ENCODE measurements at regions not wholly inside any gene's neighbourhood (a gene's known extent, or its start where the extent isn't known, plus 50 kb on each side); places are given as distances from the start of the nearest gene placed in this dataset.

DNA sequence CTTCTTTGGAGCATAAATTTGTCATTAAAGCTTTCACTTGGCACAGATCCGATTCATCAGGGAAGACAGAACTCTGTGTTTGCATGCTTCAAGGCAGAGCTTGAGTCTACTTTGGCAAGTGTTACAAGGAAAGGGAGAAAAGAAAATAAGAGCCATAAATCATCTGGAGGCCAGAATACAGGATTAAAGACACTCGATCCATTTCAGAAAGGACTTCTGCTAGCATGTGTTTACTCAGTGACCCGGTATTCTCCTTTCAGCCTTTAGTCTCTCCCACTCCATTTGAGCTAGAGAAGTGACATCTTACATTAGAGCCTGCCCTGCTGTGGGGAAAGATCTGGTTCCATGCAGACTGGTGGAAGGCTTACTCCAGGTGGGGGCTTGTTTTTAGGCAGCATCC is 306.4 kb downstream of the KLF5 start:
- H3K4me2 ChIP-seq: no peak overlapping the region
- H2AFZ ChIP-seq: no peak overlapping the region
- H3K79me2 ChIP-seq: no peaks in the 10 kb centered on the region
- no peaks in the 10 kb centered on the region for H4K20me1 ChIP-seq (ENCODE audit: insufficient read depth, poor library complexity, severe bottlenecking)
- H3K27me3 ChIP-seq: no peaks in the 10 kb centered on the region
- H3K9me2 ChIP-seq (replicated peaks; ENCODE audit: insufficient read depth): no peaks in the 10 kb centered on the region
- 48% methylated on average over 3 of the region's 3 CpGs for WGBS (ENCODE audit: low lambda C conversion rate, missing lambda C conversion rate)
- peak overlapping the region; percentile 52 for H3K27ac ChIP-seq
- TF ChIP-seq EZH2phosphoT487 (IDR thresholded peaks at IDR 0.05; ENCODE audit: low read depth, severe bottlenecking, unreplicated experiment) (no peak), CTCF (IDR thresholded peaks at IDR 0.05; ENCODE audit: poor library complexity) (no peak), EZH2 (IDR thresholded peaks at IDR 0.05; ENCODE audit: borderline replicate concordance) (no peak)
- no peaks in the 10 kb centered on the region for H3K9me3 ChIP-seq (ENCODE audit: low read depth)
- peak; percentile 7 for DNase-seq (ENCODE audit: low spot score)
- no peaks in the 10 kb centered on the region for H3K36me3 ChIP-seq (replicated peaks; ENCODE audit: insufficient read depth, low read depth)
- peaks cover 5% of the 10 kb centered on the region for H3K4me1 ChIP-seq (ENCODE audit: insufficient read depth)
- H3K4me3 ChIP-seq: no peak overlapping the region

GRCh38 chr13:73364736-73365135 is 305.9 kb downstream of the KLF5 start:
- peak; percentile 21 for DNase-seq (ENCODE audit: low spot score)
- Histone ChIP-seq H3K9me2 (replicated peaks; ENCODE audit: insufficient read depth) (no peaks in the 10 kb centered on the region), H3K9me3 (ENCODE audit: low read depth) (no peaks in the 10 kb centered on the region), H4K20me1 (ENCODE audit: insufficient read depth, poor library complexity, severe bottlenecking) (no peaks in the 10 kb centered on the region), H3K36me3 (replicated peaks; ENCODE audit: insufficient read depth, low read depth) (no peaks in the 10 kb centered on the region), H3K4me3 (no peak overlapping the region), H3K4me1 (ENCODE audit: insufficient read depth) (peaks cover 5% of the 10 kb centered on the region), H3K27ac (peak overlapping the region; percentile 52), H3K27me3 (no peaks in the 10 kb centered on the region), H3K79me2 (no peaks in the 10 kb centered on the region), H2AFZ (no peak overlapping the region), H3K4me2 (no peak overlapping the region)
- TF ChIP-seq EZH2 (IDR thresholded peaks at IDR 0.05; ENCODE audit: borderline replicate concordance): no peak
- 51% methylated on average over 3 of the region's 3 CpGs for WGBS (ENCODE audit: low lambda C conversion rate, missing lambda C conversion rate)

DNA sequence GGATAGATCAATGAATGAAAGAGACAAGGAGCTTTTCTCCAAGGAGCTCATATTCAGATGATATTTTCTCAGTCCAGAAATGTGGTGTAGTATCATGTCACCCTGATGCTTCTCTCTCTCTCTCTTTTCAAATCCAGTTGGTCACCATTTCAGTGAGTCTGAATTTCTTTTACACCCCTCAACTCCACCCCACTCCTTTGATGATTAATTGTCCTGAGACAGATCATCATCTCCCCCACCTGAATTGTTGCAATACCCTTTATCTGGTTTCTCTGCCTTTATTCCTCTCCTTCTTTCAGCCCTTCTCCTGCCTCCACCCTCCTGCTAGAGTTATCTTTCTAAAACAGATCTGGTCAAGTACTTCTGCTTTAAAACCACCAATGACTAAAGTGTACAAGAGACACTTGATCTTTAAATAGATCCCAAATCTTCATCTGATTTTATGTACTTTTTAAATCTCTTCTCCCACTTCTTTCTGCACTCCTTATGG is 299.8 kb downstream of the KLF5 start:
- no peaks in the 10 kb centered on the region for H4K20me1 ChIP-seq (ENCODE audit: insufficient read depth, poor library complexity, severe bottlenecking)
- H3K27me3 ChIP-seq: no peaks in the 10 kb centered on the region
- no peak overlapping the region for H3K27ac ChIP-seq
- no peaks in the 10 kb centered on the region for H3K4me1 ChIP-seq (ENCODE audit: insufficient read depth)
- no peaks in the 10 kb centered on the region for H3K79me2 ChIP-seq
- H2AFZ ChIP-seq: no peak overlapping the region
- DNase-seq (ENCODE audit: low spot score): no peak
- no peaks in the 10 kb centered on the region for H3K36me3 ChIP-seq (replicated peaks; ENCODE audit: insufficient read depth, low read depth)
- H3K9me3 ChIP-seq (ENCODE audit: low read depth): no peaks in the 10 kb centered on the region
- no peak overlapping the region for H3K4me2 ChIP-seq
- no peaks in the 10 kb centered on the region for H3K9me2 ChIP-seq (replicated peaks; ENCODE audit: insufficient read depth)
- H3K4me3 ChIP-seq: no peak overlapping the region
- no peak for TF ChIP-seq EZH2phosphoT487 (IDR thresholded peaks at IDR 0.05; ENCODE audit: low read depth, severe bottlenecking, unreplicated experiment)
- TF ChIP-seq EZH2 (IDR thresholded peaks at IDR 0.05; ENCODE audit: borderline replicate concordance): no peak

DNA sequence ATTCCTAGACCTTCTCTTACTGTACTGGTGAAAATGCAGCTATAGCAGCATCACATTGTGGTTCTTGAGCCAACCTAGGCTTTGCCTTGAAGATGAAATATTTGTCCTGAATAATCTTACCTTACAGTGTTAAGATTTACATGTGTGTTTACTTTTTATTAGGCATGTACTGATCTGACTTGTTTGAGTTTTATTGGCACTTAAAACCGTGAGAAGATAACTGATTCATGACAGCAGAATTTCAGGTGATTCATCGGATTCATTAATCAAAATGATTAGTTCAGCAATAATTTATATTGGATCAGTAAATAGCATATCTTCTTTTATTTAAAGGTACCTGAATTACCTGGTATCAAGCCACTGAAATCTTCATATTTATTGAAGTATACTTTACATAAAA is 296.3 kb downstream of the KLF5 start:
- H3K27me3 ChIP-seq: no peaks in the 10 kb centered on the region
- H4K20me1 ChIP-seq (ENCODE audit: insufficient read depth, poor library complexity, severe bottlenecking): no peaks in the 10 kb centered on the region
- no peaks in the 10 kb centered on the region for H3K9me3 ChIP-seq (ENCODE audit: low read depth)
- H3K9me2 ChIP-seq (replicated peaks; ENCODE audit: insufficient read depth): no peaks in the 10 kb centered on the region
- H3K4me1 ChIP-seq (ENCODE audit: insufficient read depth): no peaks in the 10 kb centered on the region
- H3K4me3 ChIP-seq: no peak overlapping the region
- DNase-seq (ENCODE audit: low spot score): no peak
- H3K4me2 ChIP-seq: no peak overlapping the region
- H3K27ac ChIP-seq: no peak overlapping the region
- H3K36me3 ChIP-seq (replicated peaks; ENCODE audit: insufficient read depth, low read depth): no peaks in the 10 kb centered on the region
- H3K79me2 ChIP-seq: no peaks in the 10 kb centered on the region
- H2AFZ ChIP-seq: no peak overlapping the region
- TF ChIP-seq CTCF (IDR thresholded peaks at IDR 0.05; ENCODE audit: poor library complexity) (no peak), EZH2phosphoT487 (IDR thresholded peaks at IDR 0.05; ENCODE audit: low read depth, severe bottlenecking, unreplicated experiment) (no peak), EZH2 (IDR thresholded peaks at IDR 0.05; ENCODE audit: borderline replicate concordance) (no peak)
- WGBS (ENCODE audit: low lambda C conversion rate, missing lambda C conversion rate): 71% methylated on average over 2 of the region's 2 CpGs

All from hepatocyte (in vitro differentiated cells).